Endodermal cell (in vitro differentiated cells): ENCODE measurements at regions not wholly inside any gene's neighbourhood (a gene's known extent, or its start where the extent isn't known, plus 50 kb on each side); places are given as distances from the start of the nearest gene placed in this dataset.

Experiments used
- DNase-seq: peaks from one replicate; pipeline ENCODE4 v3.0.0-alpha.2; 2017
- H3K27ac ChIP-seq: 2 replicates; pipeline ENCODE4 v1.5.1; 2013; ENCODE audit warnings: mild to moderate bottlenecking, low read depth, low read length, moderate library complexity
- H3K27me3 ChIP-seq: 2 replicates; pipeline ENCODE4 v1.6.1; 2013; ENCODE audit warnings: mild to moderate bottlenecking, low read length, moderate library complexity; ENCODE audit not compliant: insufficient read depth, control insufficient read depth, poor library complexity, severe bottlenecking
- H3K36me3 ChIP-seq: 2 replicates; pipeline ENCODE4 v1.7.0; 2013; ENCODE audit warnings: mild to moderate bottlenecking, low read length, moderate library complexity; ENCODE audit not compliant: control insufficient read depth, insufficient read depth
- H3K4me1 ChIP-seq: one replicate; pipeline ENCODE4 v1.7.0; 2013; ENCODE audit warnings: low read length; ENCODE audit not compliant: control insufficient read depth, insufficient read depth
- H3K4me3 ChIP-seq: 2 replicates; pipeline ENCODE4 v1.5.1; 2013; ENCODE audit warnings: mild to moderate bottlenecking, low read length, moderate library complexity
- H3K9ac ChIP-seq: 2 replicates; pipeline ENCODE4 v1.6.1; 2013; ENCODE audit warnings: mild to moderate bottlenecking, low read length, moderate library complexity; ENCODE audit not compliant: poor library complexity, severe bottlenecking; ENCODE audit errors: extremely low read depth
- H3K9me3 ChIP-seq: 2 replicates; pipeline ENCODE4 v1.6.1; 2013; ENCODE audit warnings: mild to moderate bottlenecking, low read length, moderate library complexity; ENCODE audit not compliant: control insufficient read depth
- H3K27ac Mint-ChIP-seq: 2 replicates; pipeline ENCODE4 v1.8.0; 2020; ENCODE audit warnings: mixed read lengths
- H3K27me3 Mint-ChIP-seq: 2 replicates; pipeline ENCODE4 v1.8.0; 2021; ENCODE audit warnings: mild to moderate bottlenecking, mixed read lengths; ENCODE audit not compliant: insufficient read depth
- H3K36me3 Mint-ChIP-seq: 2 replicates; pipeline ENCODE4 v1.8.0; 2020; ENCODE audit warnings: low read depth, mixed read lengths
- H3K4me1 Mint-ChIP-seq: 2 replicates; pipeline ENCODE4 v1.8.0; 2020; ENCODE audit warnings: mixed read lengths
- H3K4me3 Mint-ChIP-seq: 2 replicates; pipeline ENCODE4 v1.8.0; 2020; ENCODE audit warnings: mild to moderate bottlenecking, moderate library complexity, mixed read lengths
- H3K9me3 Mint-ChIP-seq: 2 replicates; pipeline ENCODE4 v1.8.0; 2020; ENCODE audit warnings: mild to moderate bottlenecking, mixed read lengths
- WGBS, 2 experiments: methylation state at CpG; one replicate each; pipeline versions ENCODE4 v1.1.5 to v1.1.7; 2013; ENCODE audit warnings: missing lambda C conversion rate in 2 of 2, mixed read lengths in 1 of 2; ENCODE audit not compliant: insufficient coverage in 1 of 2, insufficient read length in 1 of 2; 5-methylcytosine and 5-hydroxymethylcytosine counted together
- TF ChIP-seq, protein P1 (sequence below): fragments of 200-600 bp; sonication (generic); conservative IDR thresholded peaks from 2 replicates; pipeline ENCODE4 v1.5.0; 2021; ENCODE audit warnings: antibody characterized with exemption, mild to moderate bottlenecking

DNA sequence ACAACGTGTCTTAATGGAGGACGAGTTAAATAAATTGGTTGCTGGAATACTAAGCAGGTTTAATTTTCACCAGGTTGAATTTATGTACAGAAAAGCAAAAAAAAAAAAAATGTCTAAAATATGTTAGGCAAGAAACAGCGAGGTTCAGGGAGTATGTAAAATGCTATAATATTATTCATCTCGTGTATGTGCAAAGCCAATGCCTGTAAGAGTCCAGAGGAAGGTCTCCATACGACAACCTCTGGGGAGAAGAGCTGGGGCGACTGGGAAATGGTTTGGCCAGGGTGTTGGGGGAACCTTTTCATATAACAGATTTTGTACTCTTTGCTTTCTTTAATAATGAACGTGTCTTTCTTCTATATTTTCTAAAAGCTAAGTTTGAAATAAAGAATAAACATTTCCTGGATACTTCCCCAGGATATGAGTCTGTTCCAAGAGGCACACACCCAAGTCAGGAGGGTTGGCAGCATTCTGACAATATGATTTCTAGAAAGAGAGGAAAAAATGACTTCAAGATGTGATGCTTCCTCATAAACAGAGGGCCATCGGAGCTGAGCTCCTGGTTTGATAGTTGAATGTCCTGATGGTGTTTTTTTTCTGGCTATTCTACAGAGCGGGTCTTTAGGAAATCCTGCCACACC, 208.6 kb upstream of the MGMT start:
- H3K27me3 ChIP-seq = no peaks in the 10 kb centered on the region
- H3K4me1 Mint-ChIP-seq = no peaks in the 10 kb centered on the region
- no peaks in the 10 kb centered on the region for H3K9me3 ChIP-seq
- WGBS, 2 experiments = 83 to 85% methylated on average over 4 to 7 of the region's 9 CpGs
- no peaks in the 10 kb centered on the region for H3K36me3 Mint-ChIP-seq
- no peak overlapping the region for H3K4me3 Mint-ChIP-seq
- no peaks in the 10 kb centered on the region for H3K4me1 ChIP-seq
- no peaks in the 10 kb centered on the region for H3K9me3 Mint-ChIP-seq
- no peak overlapping the region for H3K27ac ChIP-seq
- DNase-seq = no peak
- no peak overlapping the region for H3K9ac ChIP-seq
- H3K27me3 Mint-ChIP-seq = no peaks in the 10 kb centered on the region
- TF ChIP-seq, protein P1, sequence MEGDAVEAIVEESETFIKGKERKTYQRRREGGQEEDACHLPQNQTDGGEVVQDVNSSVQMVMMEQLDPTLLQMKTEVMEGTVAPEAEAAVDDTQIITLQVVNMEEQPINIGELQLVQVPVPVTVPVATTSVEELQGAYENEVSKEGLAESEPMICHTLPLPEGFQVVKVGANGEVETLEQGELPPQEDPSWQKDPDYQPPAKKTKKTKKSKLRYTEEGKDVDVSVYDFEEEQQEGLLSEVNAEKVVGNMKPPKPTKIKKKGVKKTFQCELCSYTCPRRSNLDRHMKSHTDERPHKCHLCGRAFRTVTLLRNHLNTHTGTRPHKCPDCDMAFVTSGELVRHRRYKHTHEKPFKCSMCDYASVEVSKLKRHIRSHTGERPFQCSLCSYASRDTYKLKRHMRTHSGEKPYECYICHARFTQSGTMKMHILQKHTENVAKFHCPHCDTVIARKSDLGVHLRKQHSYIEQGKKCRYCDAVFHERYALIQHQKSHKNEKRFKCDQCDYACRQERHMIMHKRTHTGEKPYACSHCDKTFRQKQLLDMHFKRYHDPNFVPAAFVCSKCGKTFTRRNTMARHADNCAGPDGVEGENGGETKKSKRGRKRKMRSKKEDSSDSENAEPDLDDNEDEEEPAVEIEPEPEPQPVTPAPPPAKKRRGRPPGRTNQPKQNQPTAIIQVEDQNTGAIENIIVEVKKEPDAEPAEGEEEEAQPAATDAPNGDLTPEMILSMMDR = no peak
- H3K4me3 ChIP-seq = no peak overlapping the region
- no peak overlapping the region for H3K27ac Mint-ChIP-seq
- H3K36me3 ChIP-seq = no peaks in the 10 kb centered on the region

DNA sequence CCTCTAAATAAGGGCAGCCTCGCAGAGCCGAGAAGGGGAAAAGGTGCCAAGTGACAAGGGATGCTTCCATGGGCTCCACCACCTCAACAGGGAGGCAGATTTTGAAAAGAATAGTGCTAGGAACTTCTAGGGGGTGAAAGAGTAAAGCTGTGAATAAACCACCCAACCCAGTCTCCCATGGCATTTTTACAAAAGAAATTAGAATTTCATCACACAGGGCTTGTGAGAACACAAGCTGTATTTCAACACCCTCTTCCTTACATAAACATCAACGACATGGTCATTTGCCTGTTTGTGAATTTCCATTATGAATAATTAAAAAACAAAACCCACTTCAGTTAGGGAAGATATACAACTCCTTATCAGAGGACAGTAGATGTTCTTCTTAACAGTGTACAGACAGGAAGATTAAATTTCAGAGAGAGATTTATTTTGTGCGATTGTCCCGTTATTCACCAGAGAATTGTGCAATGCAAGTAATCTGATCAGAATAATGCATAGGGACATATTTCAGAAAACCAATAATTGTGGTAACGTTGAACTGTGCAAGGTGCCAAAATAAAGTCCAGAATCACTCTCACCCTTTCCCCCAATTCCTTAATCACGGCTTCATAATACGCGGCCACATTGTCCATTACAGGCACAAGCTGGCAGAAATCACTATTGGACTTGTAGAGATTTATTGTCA, 207.8 kb upstream of the MGMT start:
- Mint-ChIP-seq H3K27me3 (no peaks in the 10 kb centered on the region), H3K9me3 (no peaks in the 10 kb centered on the region), H3K36me3 (no peaks in the 10 kb centered on the region), H3K4me1 (no peaks in the 10 kb centered on the region), H3K4me3 (no peak overlapping the region), H3K27ac (no peak overlapping the region)
- no peaks in the 10 kb centered on the region for H3K27me3 ChIP-seq
- no peaks in the 10 kb centered on the region for H3K36me3 ChIP-seq
- no peak overlapping the region for H3K9ac ChIP-seq
- H3K4me1 ChIP-seq = no peaks in the 10 kb centered on the region
- H3K9me3 ChIP-seq = no peaks in the 10 kb centered on the region
- DNase-seq = no peak
- TF ChIP-seq, protein P1 = no peak
- H3K27ac ChIP-seq = no peak overlapping the region
- H3K4me3 ChIP-seq = no peak overlapping the region
- 94 to 98% methylated on average over 7 to 9 of the region's 9 CpGs for WGBS, 2 experiments

DNA sequence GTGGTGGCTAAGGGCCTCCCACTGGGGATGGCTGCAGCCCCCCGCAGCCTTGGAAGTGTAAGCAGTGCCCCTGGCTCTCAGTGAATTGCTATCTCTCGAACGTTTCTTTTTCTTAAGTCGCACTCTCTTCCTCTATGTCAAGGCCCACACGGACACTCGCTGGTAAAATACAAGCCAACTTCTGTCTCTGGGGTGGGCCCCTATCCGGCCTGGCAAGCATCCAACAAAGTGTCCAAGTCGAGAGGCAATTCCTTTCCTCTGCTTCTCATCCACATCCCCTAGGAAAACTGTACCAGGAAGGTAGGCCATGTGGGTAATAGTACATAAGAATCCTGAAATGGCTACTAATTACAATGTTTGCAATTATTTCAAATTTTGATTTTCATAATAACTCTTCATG, 194.9 kb upstream of the MGMT start:
- no peak for DNase-seq
- H3K27me3 ChIP-seq = no peaks in the 10 kb centered on the region
- H3K4me1 Mint-ChIP-seq = peaks cover 2% of the 10 kb centered on the region
- H3K9me3 ChIP-seq = no peaks in the 10 kb centered on the region
- no peak overlapping the region for H3K4me3 Mint-ChIP-seq
- no peak overlapping the region for H3K27ac Mint-ChIP-seq
- 91 to 94% methylated on average over 4 to 7 of the region's 8 CpGs for WGBS, 2 experiments
- TF ChIP-seq, protein P1 = no peak
- no peaks in the 10 kb centered on the region for H3K36me3 ChIP-seq
- no peaks in the 10 kb centered on the region for H3K4me1 ChIP-seq
- no peak overlapping the region for H3K4me3 ChIP-seq
- no peak overlapping the region for H3K27ac ChIP-seq
- no peaks in the 10 kb centered on the region for H3K27me3 Mint-ChIP-seq
- no peak overlapping the region for H3K9ac ChIP-seq
- H3K9me3 Mint-ChIP-seq = no peaks in the 10 kb centered on the region
- no peaks in the 10 kb centered on the region for H3K36me3 Mint-ChIP-seq
